T follicular helper cell (primary cell): ENCODE measurements at regions not wholly inside any gene's neighbourhood (a gene's known extent, or its start where the extent isn't known, plus 50 kb on each side); places are given as distances from the start of the nearest gene placed in this dataset.
"Not testable (repeated sequence)": the region's sequence is repeated elsewhere in the genome, so short reads cannot be mapped to it uniquely, and the experiment has no call there.

ENCODE experiments used
- DNase-seq: peaks from one replicate; pipeline ENCODE4 v3.0.0-alpha.2; 2020; ENCODE audit warnings: low read depth

- no peak for DNase-seq
These were observed 69.8 kb downstream of the RMI2 start for GRCh38 chr16:11414815-11415775.

- no peak for DNase-seq
These were observed 71.2 kb downstream of the RMI2 start for GRCh38 chr16:11416228-11417001.

DNA sequence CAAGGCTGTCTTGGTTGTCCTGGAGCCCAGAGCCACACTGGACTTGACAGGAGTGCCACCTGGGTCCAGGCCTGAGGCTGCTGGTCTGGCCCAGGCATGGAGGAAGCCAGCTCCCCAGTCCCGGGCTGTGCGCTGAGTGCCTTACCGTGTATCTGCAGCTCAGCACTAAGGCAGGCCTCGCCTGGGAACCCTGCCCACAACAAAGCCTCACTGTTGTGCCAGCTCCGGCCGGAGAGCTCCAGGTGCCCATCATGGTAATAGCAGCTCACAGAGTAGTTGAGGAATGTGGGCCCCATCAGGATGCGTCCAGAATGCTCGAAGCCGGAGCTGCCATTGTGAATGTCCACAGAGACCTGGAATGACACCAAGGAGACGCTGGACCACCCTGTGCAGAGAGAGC is 72.2 kb downstream of the RMI2 start:
- no peak for DNase-seq

DNA sequence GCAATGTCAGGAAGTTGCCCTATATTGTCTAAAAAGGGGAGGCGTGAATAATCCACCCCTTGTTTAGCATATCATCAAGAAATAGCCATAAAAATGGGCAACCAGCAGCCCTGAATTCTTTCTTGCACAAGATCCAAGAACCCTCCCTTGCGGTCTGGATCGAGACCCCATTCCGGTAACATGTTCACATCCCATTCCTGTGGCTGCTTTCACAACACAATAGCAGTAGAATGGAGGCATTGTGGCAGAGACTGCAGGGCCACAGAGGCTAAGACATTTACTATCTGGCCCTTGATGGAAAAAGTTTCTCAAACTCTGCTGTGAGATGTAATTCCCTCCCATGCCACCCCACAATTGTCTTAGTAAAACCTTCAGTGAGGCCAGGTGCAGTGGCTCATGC is 73.2 kb downstream of the RMI2 start:
- DNase-seq: no peak

- not testable (repeated sequence) for DNase-seq
These were observed 74.8 kb downstream of the RMI2 start for GRCh38 chr16:11420067-11420466.

GRCh38 chr16:11420895-11421294 is 75.6 kb downstream of the RMI2 start:
- DNase-seq: no peak

GRCh38 chr16:11422381-11423314 is 77.4 kb downstream of the RMI2 start:
- no peak for DNase-seq

GRCh38 chr16:11423315-11424117 is 78.3 kb downstream of the RMI2 start:
- no peak for DNase-seq

DNA sequence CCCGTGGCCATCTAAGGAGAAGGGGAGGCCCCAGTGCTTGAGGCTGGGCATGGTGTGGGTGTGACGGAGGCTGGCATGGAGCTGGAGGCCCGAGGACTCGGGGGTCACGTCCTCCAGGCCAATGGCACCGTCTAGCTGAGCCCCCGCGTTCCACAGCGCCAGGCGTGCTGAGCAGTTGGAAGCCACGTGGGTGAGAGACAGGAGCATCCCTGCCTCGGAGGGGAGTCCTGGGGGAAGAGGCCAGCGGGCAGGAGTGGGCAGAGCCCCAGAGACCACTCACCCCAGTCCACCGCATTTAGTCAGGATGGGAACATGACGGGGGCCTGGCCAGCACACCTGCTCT is 78.8 kb downstream of the RMI2 start:
- no peak for DNase-seq

GRCh38 chr16:11425140-11425539 is 79.9 kb downstream of the RMI2 start:
- no peak for DNase-seq

GRCh38 chr16:11428623-11428953 is 83.3 kb downstream of the RMI2 start:
- no peak for DNase-seq

DNA sequence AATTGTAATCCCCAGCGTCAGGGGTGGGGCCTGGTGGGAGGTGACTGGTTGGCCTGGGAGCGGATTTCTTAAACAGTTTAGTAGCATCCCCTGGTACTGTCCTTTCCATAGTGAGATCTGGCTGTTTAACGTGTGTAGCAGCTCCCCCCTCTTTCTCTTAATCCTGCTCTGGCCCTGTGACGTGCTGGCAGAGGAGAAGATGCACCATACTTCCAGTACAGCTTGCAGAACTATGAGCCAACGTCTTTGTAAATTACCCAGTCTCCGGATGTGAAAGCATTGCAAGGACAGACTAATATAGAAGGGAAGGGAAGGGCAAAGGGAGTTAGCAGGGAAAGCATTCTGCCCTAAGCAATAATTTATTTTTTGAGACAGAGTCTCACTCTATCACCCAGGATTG is 83.9 kb downstream of the RMI2 start:
- DNase-seq: no peak

DNA sequence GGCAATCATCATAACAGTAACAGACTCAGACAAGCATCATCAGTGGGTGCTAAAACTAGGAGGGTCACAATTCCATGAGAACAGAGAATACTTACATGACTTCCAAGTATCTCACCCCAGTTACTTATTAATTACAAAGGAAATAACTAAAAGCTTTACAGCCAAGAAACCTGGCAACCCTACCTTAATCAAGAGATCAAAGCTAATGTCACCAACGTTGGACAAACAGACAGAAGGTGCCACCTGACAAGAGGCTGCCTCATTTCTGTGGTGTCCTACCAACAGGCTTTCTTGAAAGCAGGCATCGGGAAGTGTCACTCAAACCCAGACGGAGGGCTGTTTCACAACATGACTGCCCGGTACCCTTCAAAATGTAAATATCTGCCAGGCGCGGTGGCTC is 84.6 kb downstream of the RMI2 start:
- no peak for DNase-seq

GRCh38 chr16:11430601-11431317 is 85.5 kb downstream of the RMI2 start:
- no peak for DNase-seq

GRCh38 chr16:11431915-11432465 is 86.7 kb downstream of the RMI2 start:
- no peak for DNase-seq

DNA sequence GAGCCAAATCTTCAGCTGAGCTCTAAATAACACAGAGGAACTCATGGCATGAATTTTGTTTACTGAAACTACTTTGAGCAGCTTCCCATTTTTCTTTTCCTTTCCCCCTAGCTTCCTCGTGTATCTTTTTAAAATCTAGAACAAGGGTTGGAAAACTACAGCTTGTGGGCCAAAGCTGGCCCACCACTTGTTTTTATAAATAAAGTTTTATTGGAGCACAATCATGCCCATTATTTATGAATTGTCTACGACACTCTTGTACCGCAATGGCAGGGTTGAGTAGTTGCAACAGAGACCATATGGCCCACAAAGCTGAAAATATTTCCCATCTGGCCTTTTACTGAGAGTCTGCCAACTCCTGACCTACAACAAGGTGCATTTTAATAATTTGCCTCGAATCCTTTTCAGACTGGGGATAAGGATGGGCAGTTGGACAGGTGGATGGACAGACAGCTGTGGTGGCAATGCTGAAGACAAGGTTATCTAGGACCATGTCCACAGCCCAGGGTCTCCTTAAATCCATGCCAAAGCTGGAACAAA is 87.7 kb downstream of the RMI2 start:
- no peak for DNase-seq

DNA sequence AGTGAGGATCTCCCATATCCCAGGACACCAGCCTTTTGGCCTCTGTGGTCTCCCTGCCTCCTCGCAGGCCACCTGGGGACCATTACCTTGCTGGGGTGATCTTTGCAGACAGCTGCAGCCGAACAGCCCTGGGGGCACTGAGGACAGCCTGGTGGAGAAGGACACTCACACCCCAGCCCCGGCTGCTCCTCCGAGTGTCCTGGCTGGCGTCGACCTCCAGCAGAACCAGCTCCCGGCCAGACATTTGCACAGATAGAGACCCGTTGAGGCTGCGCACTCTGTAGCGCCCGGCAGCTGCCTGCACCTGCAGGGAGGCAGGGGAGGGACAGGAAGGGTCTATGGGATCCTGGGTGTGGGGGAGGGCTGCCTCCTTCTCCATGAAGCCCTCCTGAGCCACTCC is 90.3 kb downstream of the RMI2 start:
- DNase-seq: no peak

- no peak for DNase-seq
These were observed 91.8 kb downstream of the RMI2 start for GRCh38 chr16:11437069-11437468.

DNA sequence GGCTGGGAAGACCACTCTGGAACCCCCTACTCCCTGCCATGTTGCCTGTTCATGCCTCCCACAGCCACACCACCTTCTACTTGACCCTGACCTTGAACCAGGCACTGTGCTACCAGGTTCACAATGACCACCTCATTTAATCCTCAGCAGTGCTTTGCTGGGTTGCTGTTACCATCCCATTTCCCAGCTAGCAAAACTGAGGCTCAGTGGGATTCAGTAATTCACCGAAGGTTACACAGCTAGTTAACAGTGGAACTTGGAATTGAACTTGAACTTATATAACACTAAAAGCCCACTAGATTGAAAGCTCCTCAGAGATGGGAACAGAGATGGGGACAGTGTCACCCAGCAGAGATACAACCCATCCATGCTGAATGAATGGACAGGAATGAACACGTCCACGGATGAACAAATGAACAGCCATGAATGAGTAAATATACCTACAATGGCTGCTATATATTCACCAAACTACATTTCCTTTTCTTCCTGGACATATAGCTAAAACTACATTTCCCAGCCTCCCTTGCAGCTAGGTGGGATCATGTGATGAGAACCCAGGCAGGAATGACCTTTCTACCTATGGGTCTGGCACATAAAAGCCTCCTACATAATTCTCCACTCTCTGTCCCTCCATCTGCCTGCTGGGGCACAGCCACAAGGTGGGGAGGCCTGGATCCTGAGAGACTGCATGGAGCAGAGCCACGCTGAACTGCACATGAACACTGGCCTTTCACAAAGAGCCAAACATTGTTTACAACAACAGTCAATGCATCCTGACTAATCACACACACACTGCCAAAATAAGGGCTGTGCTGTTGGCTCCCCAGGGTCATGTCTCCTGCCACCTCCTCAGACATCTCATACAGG is 94.8 kb downstream of the RMI2 start:
- DNase-seq: no peak
